ENCODE measurements at regions not wholly inside any gene's neighbourhood (a gene's known extent, or its start where the extent isn't known, plus 50 kb on each side); places are given as distances from the start of the nearest gene placed in this dataset.

DNA sequence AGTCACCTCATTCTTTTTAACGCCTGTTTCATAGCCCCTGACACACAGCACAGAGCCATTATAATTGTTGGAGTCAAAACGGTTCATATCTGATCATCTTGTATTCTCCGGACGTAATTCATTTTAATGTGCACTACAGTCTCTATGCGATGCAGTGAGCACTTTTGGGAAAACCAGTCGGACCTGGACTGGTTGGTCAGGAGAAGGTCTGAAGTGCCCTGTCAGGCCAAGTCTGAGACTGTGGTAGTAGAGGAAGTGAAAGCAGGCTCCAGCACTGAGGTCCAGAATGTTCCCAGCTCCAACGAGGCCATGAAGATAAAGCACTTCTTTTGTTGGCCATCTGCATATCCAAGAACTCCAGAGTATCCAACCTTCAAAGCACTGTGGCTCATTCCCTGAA, 117.1 kb upstream of the NCOR2 start:
- TF ChIP-seq POLR2AphosphoS5 (IDR thresholded peaks at IDR 0.05; ENCODE audit: borderline replicate concordance, low read depth, low read length) (no peak), EZH2 (IDR thresholded peaks at IDR 0.05) (no peak)

Measured in SK-N-MC (cell line).